Adrenal gland (tissue), 5 donors: ENCODE measurements at regions not wholly inside any gene's neighbourhood (a gene's known extent, or its start where the extent isn't known, plus 50 kb on each side); places are given as distances from the start of the nearest gene placed in this dataset.

ENCODE experiments used
- CTCF ChIP-seq, 6 experiments: fragments of 450-650 bp in 4 of 6; fragments of 200-600 bp in 2 of 6; sonication (generic) in 1 of 6; IDR thresholded peaks; 1 replicate in 5 of 6; 2 replicates in 1 of 6; pipeline versions ENCODE4 v1.5.1 to v1.8.0; 2016 to 2021; ENCODE audit warnings: antibody characterized with exemption in 6 of 6, mild to moderate bottlenecking in 2 of 6, moderate library complexity in 1 of 6
- POLR2A ChIP-seq, 2 donors: fragments of 450-650 bp; IDR thresholded peaks; one replicate each; pipeline ENCODE4 v1.6.1; 2017; ENCODE audit warnings: antibody characterized with exemption in 2 of 2, mild to moderate bottlenecking in 2 of 2, moderate library complexity in 1 of 2
- donor health status: DM: no; HTN: no; CAD: no.

- TF ChIP-seq POLR2A (IDR thresholded peaks at IDR 0.05) (no peak), CTCF (IDR thresholded peaks at IDR 0.05) (no peak)
These were observed 181.9 kb upstream of the B3GALT2 start for GRCh38 chr1:193368302-193368701.
